Right atrium auricular region (tissue), 2 donors: ENCODE measurements at regions not wholly inside any gene's neighbourhood (a gene's known extent, or its start where the extent isn't known, plus 50 kb on each side); places are given as distances from the start of the nearest gene placed in this dataset.
A peak's percentile ranks its signal among the peaks of the same experiment; 100 is the strongest.
"Not testable (repeated sequence)": the region's sequence is repeated elsewhere in the genome, so short reads cannot be mapped to it uniquely, and the experiment has no call there.

Experiments used
- DNase-seq: peaks from one replicate; pipeline ENCODE4 v3.0.0-alpha.2; 2019; ENCODE audit warnings: low spot score
- H3K27ac ChIP-seq, 2 donors: fragments of 200-600 bp; sonication (generic); 1 replicate in 1 of 2; 2 replicates in 1 of 2; pipeline ENCODE4 v1.5.1; 2016 to 2019
- H3K27me3 ChIP-seq, 2 donors: fragments of 200-600 bp; sonication (generic); one replicate each; pipeline versions ENCODE4 v1.5.1 to v1.6.0; 2017 to 2019
- H3K36me3 ChIP-seq: fragments of 200-600 bp; sonication (generic); one replicate; pipeline ENCODE4 v1.5.1; 2016
- H3K4me1 ChIP-seq, 2 donors: fragments of 200-600 bp; sonication (generic); one replicate each; pipeline versions ENCODE4 v1.5.1 to v1.6.0; 2017 to 2019
- H3K4me3 ChIP-seq, 2 donors: fragments of 200-600 bp; sonication (generic); 1 replicate in 1 of 2; 2 replicates in 1 of 2; pipeline ENCODE4 v1.5.1; 2017 to 2019; ENCODE audit warnings: mild to moderate bottlenecking in 1 of 2, moderate library complexity in 1 of 2
- H3K9me3 ChIP-seq, 2 donors: fragments of 200-600 bp; sonication (generic); one replicate each; pipeline ENCODE4 v1.5.1; 2019
- TF ChIP-seq, protein P1 (sequence below), 2 donors: fragments of 200-600 bp; sonication (generic); IDR thresholded peaks; one replicate each; pipeline ENCODE4 v1.5.1; 2019; ENCODE audit warnings: antibody characterized with exemption in 2 of 2

DNA sequence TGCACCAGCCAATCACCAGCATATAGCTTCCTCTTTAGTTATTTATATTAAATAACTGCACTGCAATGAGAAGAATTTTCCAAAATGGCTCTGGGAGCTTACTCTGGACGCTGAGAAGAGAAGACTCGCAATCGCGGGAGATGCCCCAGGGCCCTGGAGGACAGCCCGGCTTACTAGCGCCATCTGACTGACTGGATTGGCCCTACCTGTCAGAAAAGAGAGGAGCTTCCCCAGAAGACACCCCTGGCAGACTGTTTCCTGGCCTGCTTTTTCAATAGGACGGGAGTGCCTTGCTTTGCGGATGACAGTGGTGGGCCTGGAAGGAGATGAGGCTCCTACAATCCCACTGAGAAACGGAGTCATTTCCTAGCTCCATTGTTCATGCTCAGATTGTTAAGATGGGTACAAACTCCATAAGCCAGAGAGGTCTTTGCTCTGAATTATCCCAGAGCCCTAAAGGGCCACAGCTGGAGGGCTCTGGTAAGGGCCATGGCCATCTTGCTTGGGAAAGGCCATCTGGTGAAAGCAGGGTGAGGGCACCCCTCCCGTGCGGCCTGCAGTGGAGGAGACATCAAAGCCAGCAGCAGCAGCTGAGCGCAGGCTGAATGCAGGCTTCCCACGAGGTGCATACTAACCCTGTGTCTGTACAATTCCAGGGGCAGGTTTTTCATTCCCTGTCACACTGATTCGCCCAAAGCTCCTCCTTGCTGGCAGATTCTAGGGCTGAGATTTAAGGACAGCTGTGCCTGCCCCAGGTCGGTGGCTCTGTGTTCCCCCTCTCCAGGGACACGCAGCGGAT, 92.1 kb downstream of the GALR1 start:
- TF ChIP-seq, protein P1, sequence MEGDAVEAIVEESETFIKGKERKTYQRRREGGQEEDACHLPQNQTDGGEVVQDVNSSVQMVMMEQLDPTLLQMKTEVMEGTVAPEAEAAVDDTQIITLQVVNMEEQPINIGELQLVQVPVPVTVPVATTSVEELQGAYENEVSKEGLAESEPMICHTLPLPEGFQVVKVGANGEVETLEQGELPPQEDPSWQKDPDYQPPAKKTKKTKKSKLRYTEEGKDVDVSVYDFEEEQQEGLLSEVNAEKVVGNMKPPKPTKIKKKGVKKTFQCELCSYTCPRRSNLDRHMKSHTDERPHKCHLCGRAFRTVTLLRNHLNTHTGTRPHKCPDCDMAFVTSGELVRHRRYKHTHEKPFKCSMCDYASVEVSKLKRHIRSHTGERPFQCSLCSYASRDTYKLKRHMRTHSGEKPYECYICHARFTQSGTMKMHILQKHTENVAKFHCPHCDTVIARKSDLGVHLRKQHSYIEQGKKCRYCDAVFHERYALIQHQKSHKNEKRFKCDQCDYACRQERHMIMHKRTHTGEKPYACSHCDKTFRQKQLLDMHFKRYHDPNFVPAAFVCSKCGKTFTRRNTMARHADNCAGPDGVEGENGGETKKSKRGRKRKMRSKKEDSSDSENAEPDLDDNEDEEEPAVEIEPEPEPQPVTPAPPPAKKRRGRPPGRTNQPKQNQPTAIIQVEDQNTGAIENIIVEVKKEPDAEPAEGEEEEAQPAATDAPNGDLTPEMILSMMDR (IDR thresholded peaks at IDR 0.05): no peak
- Histone ChIP-seq H3K4me1 (no peaks in the 10 kb centered on the region), H3K27me3 (no peaks in the 10 kb centered on the region), H3K36me3 (no peaks in the 10 kb centered on the region), H3K9me3 (no peaks in the 10 kb centered on the region), H3K4me3 (no peak overlapping the region), H3K27ac (no peak overlapping the region)
- DNase-seq: no peak

DNA sequence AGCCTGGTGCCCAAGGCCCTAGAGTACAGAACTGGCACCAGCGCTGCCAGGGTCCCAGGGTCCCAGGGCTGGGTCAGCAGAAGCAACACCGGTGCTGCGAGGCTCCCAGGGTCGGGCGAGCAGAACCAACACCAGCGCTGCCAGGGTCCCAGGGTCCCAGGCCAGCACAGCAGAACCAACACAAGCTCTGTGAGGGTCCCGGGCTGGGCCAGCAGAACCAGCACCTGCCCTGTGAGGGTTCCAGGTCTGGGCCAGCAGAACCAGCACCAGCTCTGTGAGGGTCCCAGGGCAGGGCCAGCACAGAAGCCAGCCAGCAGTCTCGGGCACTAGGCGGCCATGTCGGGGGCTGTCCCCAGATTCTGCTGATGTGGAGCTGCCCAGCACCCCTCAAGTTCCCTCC, 93.1 kb downstream of the GALR1 start:
- TF ChIP-seq, protein P1 (IDR thresholded peaks at IDR 0.05): no peak
- no peak overlapping the region for H3K4me3 ChIP-seq
- DNase-seq: no peak
- no peaks in the 10 kb centered on the region for H3K36me3 ChIP-seq
- H3K27me3 ChIP-seq: no peaks in the 10 kb centered on the region
- no peak overlapping the region for H3K27ac ChIP-seq
- no peaks in the 10 kb centered on the region for H3K4me1 ChIP-seq
- H3K9me3 ChIP-seq: no peaks in the 10 kb centered on the region

DNA sequence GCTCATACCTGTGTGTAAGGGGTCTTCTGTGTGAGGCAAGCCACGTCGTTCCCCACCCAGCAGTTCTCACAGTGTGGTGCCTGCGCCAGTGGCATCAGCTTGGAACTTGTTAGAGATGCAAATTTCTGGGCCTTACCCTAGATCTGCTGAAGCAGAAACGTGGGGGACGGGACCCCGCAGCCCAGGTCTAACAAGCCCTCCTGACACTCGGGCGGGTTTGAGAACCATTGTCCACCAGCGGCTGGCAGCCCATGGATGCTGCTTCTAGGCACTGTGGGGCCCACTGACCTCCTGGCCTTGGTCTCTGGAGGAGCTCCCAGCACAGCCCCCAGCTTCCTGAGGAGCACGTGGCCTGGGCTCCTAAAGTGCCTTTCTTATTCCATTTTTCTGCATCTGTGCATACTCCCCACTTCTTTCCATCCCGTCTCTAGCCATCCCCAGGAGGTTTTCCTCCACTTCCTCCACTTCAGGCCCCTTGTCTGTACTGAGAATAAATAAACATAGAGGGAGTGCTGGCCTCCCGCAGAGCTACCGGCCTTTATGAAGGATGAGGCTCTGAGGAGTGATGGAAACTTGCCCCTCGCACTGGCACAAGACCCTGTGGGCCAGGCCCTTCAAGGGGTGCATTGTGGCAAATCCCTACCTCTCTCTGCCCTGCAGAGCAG, 94.3 kb downstream of the GALR1 start:
- Histone ChIP-seq H3K4me3 (no peak overlapping the region), H3K27me3 (no peaks in the 10 kb centered on the region), H3K9me3 (no peaks in the 10 kb centered on the region), H3K27ac (no peak overlapping the region), H3K4me1 (no peaks in the 10 kb centered on the region), H3K36me3 (no peaks in the 10 kb centered on the region)
- no peak for DNase-seq
- TF ChIP-seq, protein P1 (IDR thresholded peaks at IDR 0.05): no peak

- Histone ChIP-seq H3K9me3 (no peaks in the 10 kb centered on the region), H3K4me3 (no peak overlapping the region), H3K36me3 (no peaks in the 10 kb centered on the region), H3K27me3 (no peaks in the 10 kb centered on the region), H3K27ac (peak overlapping the region in 1 of 2 donors; percentile 5), H3K4me1 (no peaks in the 10 kb centered on the region)
- TF ChIP-seq, protein P1 (IDR thresholded peaks at IDR 0.05): no peak
- no peak for DNase-seq
Measured at GRCh38 chr18:77344786-77345500, 95.3 kb downstream of the GALR1 start.

DNA sequence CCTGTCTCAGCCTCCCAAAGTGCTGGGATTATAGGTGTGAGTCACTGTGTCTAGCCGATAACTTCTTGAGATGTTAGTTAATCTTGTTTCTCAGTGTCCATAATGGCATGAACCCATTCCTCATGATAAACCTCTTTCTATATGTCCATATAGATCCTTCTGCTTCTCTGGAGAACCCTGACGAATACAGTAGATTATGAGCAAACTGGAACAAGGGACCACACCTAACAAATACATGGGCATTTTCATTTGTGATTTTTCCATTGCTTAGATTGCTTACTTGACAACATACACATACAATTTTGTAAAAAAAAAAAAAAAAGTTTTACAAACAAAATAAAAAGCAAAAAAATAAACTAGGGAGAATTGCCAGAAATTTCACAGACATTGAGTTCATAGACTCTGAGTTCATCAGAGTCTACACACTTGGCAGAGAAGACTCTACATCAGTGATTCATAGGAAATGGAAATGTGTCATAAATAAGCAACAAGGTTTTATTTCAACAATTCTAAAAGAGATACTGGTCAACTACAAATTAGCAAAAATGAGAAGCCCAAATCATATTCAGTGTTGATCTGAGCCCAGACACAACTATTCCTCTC, 96.7 kb downstream of the GALR1 start:
- no peaks in the 10 kb centered on the region for H3K9me3 ChIP-seq
- TF ChIP-seq, protein P1 (IDR thresholded peaks at IDR 0.05): no peak
- H3K27ac ChIP-seq: peak overlapping the region in 1 of 2 donors; percentile 16
- no peaks in the 10 kb centered on the region for H3K36me3 ChIP-seq
- H3K4me1 ChIP-seq: no peaks in the 10 kb centered on the region
- H3K27me3 ChIP-seq: no peaks in the 10 kb centered on the region
- no peak for DNase-seq
- no peak overlapping the region for H3K4me3 ChIP-seq

GRCh38 chr18:77353349-77353748, 103.7 kb downstream of the GALR1 start:
- H3K4me1 ChIP-seq, H3K4me3 ChIP-seq, H3K27ac ChIP-seq, H3K9me3 ChIP-seq, H3K36me3 ChIP-seq, DNase-seq, H3K27me3 ChIP-seq: not testable (repeated sequence)
